SJSA1 (cell line): ENCODE measurements at regions not wholly inside any gene's neighbourhood (a gene's known extent, or its start where the extent isn't known, plus 50 kb on each side); places are given as distances from the start of the nearest gene placed in this dataset.

ENCODE experiments used
- DNase-seq, 2 experiments: peaks; one replicate each; pipeline ENCODE4 v3.0.0-alpha.2; 2015 to 2020; ENCODE audit warnings: low spot score in 2 of 2, low read depth in 1 of 2
- H3K27ac ChIP-seq: fragments of 250-450 bp; sonication (Bioruptor Pico); 2 replicates; pipeline ENCODE4 v1.5.1; 2020; ENCODE audit warnings: mild to moderate bottlenecking, moderate library complexity
- H3K27me3 ChIP-seq: fragments of 250-450 bp; sonication (Bioruptor Pico); replicated peaks from 2 replicates; pipeline ENCODE4 v1.5.1; 2020; ENCODE audit warnings: mild to moderate bottlenecking, moderate library complexity
- H3K36me3 ChIP-seq: fragments of 250-450 bp; sonication (Bioruptor Pico); 2 replicates; pipeline ENCODE4 v1.5.1; 2020; ENCODE audit warnings: mild to moderate bottlenecking
- H3K4me1 ChIP-seq: fragments of 250-450 bp; sonication (Bioruptor Pico); replicated peaks from 2 replicates; pipeline ENCODE4 v1.6.1; 2021; ENCODE audit warnings: mild to moderate bottlenecking
- H3K4me3 ChIP-seq: fragments of 250-450 bp; sonication (Bioruptor Pico); 2 replicates; pipeline ENCODE4 v1.5.1; 2020; ENCODE audit warnings: mild to moderate bottlenecking
- H3K9me3 ChIP-seq: fragments of 250-450 bp; sonication (Bioruptor Pico); replicated peaks from 2 replicates; pipeline ENCODE4 v1.5.1; 2020; ENCODE audit warnings: mild to moderate bottlenecking

- no peaks in the 10 kb centered on the region for H3K9me3 ChIP-seq
- DNase-seq, result no peak
Measured at GRCh38 chr14:104361921-104362681, 217.5 kb upstream of the C14orf180 start.

DNA sequence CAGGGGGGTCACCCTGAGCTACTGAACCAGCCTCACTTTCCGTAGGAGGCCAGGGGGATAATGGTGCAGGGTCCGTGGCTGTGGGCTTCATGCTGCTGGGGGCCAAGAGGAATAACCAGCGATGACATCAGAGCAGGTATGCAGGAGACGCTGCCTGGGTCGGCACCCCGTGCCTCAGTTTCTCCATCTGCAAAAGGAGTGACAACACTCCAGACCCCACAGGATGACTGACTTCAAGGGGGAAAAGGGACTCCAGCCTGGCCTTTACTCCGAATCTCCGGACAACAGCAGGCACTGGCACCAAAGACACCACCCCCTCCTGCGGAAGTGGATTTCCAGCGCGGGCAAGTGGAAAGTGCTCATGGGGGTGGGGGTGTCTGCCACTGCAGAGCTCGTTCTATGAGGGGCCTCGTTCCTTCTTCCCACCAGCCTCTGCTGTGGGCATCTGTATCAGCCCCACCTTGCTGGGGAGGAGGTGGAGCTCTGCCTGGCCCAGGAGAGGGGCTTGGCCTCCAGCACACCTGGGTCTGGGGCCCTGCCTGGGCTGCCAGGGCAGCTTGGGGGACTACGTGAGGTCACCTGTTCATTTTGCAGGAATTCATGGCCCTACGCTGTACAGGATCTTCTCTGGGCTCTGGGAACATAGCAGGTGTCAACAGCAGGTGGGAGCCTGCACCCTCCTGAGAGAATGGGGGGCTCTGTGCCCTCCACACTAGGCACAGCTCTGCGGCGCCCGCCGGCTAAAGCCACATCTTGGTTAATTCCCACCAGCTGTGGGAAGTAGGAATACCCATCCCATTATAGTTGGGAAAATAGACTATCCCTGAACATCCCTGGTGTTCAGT, 216.6 kb upstream of the C14orf180 start:
- Histone ChIP-seq H3K4me1 (no peaks in the 10 kb centered on the region), H3K27ac (no peak overlapping the region), H3K36me3 (no peaks in the 10 kb centered on the region), H3K9me3 (no peaks in the 10 kb centered on the region), H3K4me3 (no peak overlapping the region), H3K27me3 (no peaks in the 10 kb centered on the region)
- no peak for DNase-seq

More at GRCh38 chr14:104361921-104362681, 217.5 kb upstream of the C14orf180 start:
- H3K27me3 ChIP-seq, result no peaks in the 10 kb centered on the region
- H3K4me3 ChIP-seq, result no peak overlapping the region
- no peaks in the 10 kb centered on the region for H3K4me1 ChIP-seq
- no peak overlapping the region for H3K27ac ChIP-seq
- H3K36me3 ChIP-seq, result no peaks in the 10 kb centered on the region

- H3K27me3 ChIP-seq, result no peaks in the 10 kb centered on the region
- no peak overlapping the region for H3K27ac ChIP-seq
- no peaks in the 10 kb centered on the region for H3K36me3 ChIP-seq
- DNase-seq, result no peak
- no peaks in the 10 kb centered on the region for H3K9me3 ChIP-seq
- no peak overlapping the region for H3K4me3 ChIP-seq
- H3K4me1 ChIP-seq, result no peaks in the 10 kb centered on the region
Measured at GRCh38 chr14:104363891-104364760, 215.4 kb upstream of the C14orf180 start.

- no peaks in the 10 kb centered on the region for H3K4me1 ChIP-seq
- H3K27me3 ChIP-seq, result no peaks in the 10 kb centered on the region
- DNase-seq, result no peak
- H3K27ac ChIP-seq, result no peak overlapping the region
- H3K4me3 ChIP-seq, result no peak overlapping the region
- H3K9me3 ChIP-seq, result no peaks in the 10 kb centered on the region
- H3K36me3 ChIP-seq, result no peaks in the 10 kb centered on the region
Measured at GRCh38 chr14:104364830-104365229, 214.7 kb upstream of the C14orf180 start.

GRCh38 chr14:104366931-104367865, 212.4 kb upstream of the C14orf180 start:
- no peaks in the 10 kb centered on the region for H3K27me3 ChIP-seq
- no peaks in the 10 kb centered on the region for H3K9me3 ChIP-seq
- H3K27ac ChIP-seq, result no peak overlapping the region
- no peaks in the 10 kb centered on the region for H3K36me3 ChIP-seq
- no peak for DNase-seq
- no peaks in the 10 kb centered on the region for H3K4me1 ChIP-seq
- H3K4me3 ChIP-seq, result no peak overlapping the region

DNA sequence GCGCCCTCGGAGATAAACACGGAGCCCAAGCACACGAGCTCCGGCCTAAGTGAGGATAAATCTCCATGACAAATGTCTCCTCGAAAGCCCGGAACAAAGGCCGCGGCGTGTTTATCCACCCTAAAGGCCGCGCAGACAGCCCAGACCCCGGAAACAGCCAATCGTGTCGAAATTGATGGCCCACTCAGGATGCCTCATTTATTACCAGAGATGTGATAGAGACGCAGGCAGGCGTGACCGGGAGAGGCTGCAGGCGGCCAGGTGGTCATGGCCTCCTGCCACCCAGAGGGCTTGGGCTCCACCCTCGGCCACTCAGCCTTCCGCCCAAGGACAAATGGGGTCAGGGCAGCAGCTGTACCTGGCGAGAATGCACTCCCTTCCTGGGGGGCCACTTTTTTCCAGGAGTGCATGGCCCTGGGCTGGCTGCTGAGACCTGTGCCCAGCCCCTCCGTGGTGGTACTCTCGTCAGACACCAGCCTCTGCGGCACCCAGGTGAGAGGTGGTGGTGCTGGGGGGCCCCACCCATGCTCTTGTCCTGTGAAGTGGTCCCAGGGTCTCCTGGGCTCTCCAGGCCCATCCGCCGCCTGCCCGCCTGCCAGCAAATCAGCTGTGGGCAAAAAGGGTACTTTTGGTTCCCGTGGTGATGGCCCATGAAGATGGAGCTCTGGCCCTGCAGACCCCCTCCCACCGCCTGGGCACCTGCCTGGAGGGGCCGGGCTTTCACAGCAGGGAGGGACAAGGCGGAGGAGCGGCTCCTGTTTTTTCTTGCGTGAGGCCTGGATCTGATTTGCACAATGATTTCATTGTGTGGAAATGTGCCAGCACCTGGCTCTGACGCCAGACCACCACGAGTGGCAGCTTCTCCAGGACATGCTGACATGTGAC, 211.5 kb upstream of the C14orf180 start:
- Histone ChIP-seq H3K9me3 (no peaks in the 10 kb centered on the region), H3K4me3 (no peak overlapping the region), H3K27me3 (no peaks in the 10 kb centered on the region), H3K36me3 (no peaks in the 10 kb centered on the region), H3K27ac (no peak overlapping the region), H3K4me1 (no peaks in the 10 kb centered on the region)
- DNase-seq, result no peak

DNA sequence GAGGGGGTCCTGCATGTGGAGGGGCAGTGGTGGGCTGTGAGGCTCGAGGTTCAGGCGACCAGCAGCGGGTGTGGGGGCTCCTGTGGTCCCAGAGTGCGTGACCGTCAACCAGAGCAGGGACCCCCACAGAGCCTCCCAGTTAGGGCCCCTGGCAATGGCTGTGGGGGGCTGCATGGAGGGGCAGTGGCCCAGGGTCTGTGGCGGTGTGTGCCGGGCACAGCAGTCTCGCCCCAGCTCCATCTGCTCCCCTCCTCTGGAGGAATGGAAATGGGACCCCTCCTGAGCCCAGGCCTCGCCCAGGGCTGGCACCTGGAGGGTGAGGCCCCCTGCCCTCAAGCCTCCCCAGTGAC, 210.8 kb upstream of the C14orf180 start:
- H3K36me3 ChIP-seq, result no peaks in the 10 kb centered on the region
- no peak overlapping the region for H3K27ac ChIP-seq
- H3K4me3 ChIP-seq, result no peak overlapping the region
- no peaks in the 10 kb centered on the region for H3K9me3 ChIP-seq
- no peaks in the 10 kb centered on the region for H3K27me3 ChIP-seq
- H3K4me1 ChIP-seq, result no peaks in the 10 kb centered on the region
- DNase-seq, result no peak

DNA sequence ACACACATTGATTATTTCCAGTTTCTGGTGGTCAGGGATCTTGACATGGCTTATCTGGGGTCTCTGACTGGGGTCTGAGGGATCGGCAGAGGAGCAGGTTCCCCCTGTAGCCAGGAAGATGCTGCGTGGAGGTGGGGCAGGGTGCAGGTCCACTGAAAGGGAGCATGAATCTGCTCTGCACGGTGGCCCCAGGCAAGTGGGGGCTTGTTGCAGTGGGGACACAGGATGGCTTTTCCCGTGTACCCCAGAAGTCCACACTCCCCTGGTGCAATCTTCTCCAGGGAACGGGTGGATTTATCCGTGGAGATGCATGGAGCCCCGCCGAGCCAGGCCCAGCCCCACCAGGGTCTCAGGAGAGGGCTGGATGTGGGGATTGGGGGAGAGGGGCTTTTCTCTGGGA, 210.4 kb upstream of the C14orf180 start:
- no peak overlapping the region for H3K4me3 ChIP-seq
- no peak overlapping the region for H3K27ac ChIP-seq
- DNase-seq, result no peak
- no peaks in the 10 kb centered on the region for H3K9me3 ChIP-seq
- H3K27me3 ChIP-seq, result no peaks in the 10 kb centered on the region
- H3K36me3 ChIP-seq, result no peaks in the 10 kb centered on the region
- no peaks in the 10 kb centered on the region for H3K4me1 ChIP-seq

GRCh38 chr14:104370256-104370870, 209.2 kb upstream of the C14orf180 start:
- Histone ChIP-seq H3K4me1 (no peaks in the 10 kb centered on the region), H3K9me3 (no peaks in the 10 kb centered on the region), H3K4me3 (no peak overlapping the region), H3K27ac (no peak overlapping the region), H3K36me3 (no peaks in the 10 kb centered on the region), H3K27me3 (no peaks in the 10 kb centered on the region)
- DNase-seq, result no peak

GRCh38 chr14:104371031-104371430, 208.5 kb upstream of the C14orf180 start:
- no peaks in the 10 kb centered on the region for H3K27me3 ChIP-seq
- H3K4me3 ChIP-seq, result no peak overlapping the region
- no peaks in the 10 kb centered on the region for H3K9me3 ChIP-seq
- no peaks in the 10 kb centered on the region for H3K4me1 ChIP-seq
- no peak for DNase-seq
- no peak overlapping the region for H3K27ac ChIP-seq
- no peaks in the 10 kb centered on the region for H3K36me3 ChIP-seq

DNA sequence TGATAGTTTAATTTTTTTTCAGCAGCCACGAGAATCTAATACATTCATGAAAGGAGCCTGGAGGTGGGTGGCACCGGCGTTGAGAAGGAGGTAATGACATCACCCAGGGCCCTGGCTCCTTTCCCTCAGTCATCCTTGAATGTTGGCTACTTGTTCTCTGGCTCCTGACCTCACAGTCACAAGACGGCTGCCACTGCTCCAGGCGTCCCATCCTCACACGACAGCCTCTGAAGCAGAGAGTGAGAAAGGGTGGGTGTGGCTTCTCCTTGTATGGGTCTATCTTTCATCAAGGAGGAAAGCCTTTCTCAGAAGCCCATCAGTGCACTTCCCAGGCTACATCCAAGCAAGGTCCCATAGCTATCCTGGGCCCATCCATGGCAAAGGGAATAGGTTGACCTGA, 207.6 kb upstream of the C14orf180 start:
- Histone ChIP-seq H3K4me3 (no peak overlapping the region), H3K9me3 (no peaks in the 10 kb centered on the region), H3K36me3 (no peaks in the 10 kb centered on the region), H3K27ac (no peak overlapping the region), H3K4me1 (no peaks in the 10 kb centered on the region), H3K27me3 (no peaks in the 10 kb centered on the region)
- DNase-seq, result no peak
